OCI-LY7 (cell line): ENCODE measurements at regions not wholly inside any gene's neighbourhood (a gene's known extent, or its start where the extent isn't known, plus 50 kb on each side); places are given as distances from the start of the nearest gene placed in this dataset.

Source experiments
- CTCF ChIP-seq: fragments of 200-600 bp; sonication (generic); conservative IDR thresholded peaks from 2 replicates; pipeline ENCODE4 v1.5.1; 2014; ENCODE audit warnings: mild to moderate bottlenecking, antibody characterized with exemption, low read length, moderate library complexity, mixed read lengths
- EZH2phosphoT487 ChIP-seq: fragments of 200-600 bp; sonication (generic); IDR thresholded peaks from 2 replicates; pipeline ENCODE4 v1.6.1; 2018; ENCODE audit warnings: low read depth, borderline replicate concordance, mild to moderate bottlenecking, mixed run types, antibody characterized with exemption, low read length, moderate library complexity, mixed read lengths

GRCh38 chr14:89491711-89492381 is 74.8 kb upstream of the FOXN3 start:
- no peak for TF ChIP-seq CTCF
- no peak for TF ChIP-seq EZH2phosphoT487
